Panc1 (cell line): ENCODE measurements at regions not wholly inside any gene's neighbourhood (a gene's known extent, or its start where the extent isn't known, plus 50 kb on each side); places are given as distances from the start of the nearest gene placed in this dataset.
A peak's percentile ranks its signal among the peaks of the same experiment; 100 is the strongest.

Source experiments
- ATAC-seq: fragments of 200-7000 bp; cut with Tn5 transposase; 2 replicates; pipeline ENCODE4 v1.9.1; 2020; ENCODE audit warnings: mild to moderate bottlenecking, moderate library complexity
- BruUV-seq: library from RNA; stranded (reverse); fragments of 400-500 nt; replicated peaks from 2 replicates; lab custom pipeline; 2021; lab: Mats Ljungman, UMichigan
- CTCF ChIA-PET: fragments of 300-600 bp; sonication (Branson Sonifier 250); formaldehyde crosslinking; loops from one replicate; lab custom pipeline; 2022; ENCODE audit warnings: antibody characterized with exemption; lab: Charles Lee
- POLR2A ChIA-PET: fragments of 300-600 bp; sonication (Branson Sonifier 250); formaldehyde crosslinking; loops from one replicate; lab custom pipeline; 2022; ENCODE audit warnings: antibody characterized with exemption; lab: Charles Lee
- DNase-seq: peaks from one replicate; pipeline ENCODE4 v3.0.0-alpha.2; 2010; ENCODE audit warnings: low read depth, low spot score
- H3K27ac ChIP-seq: 2 replicates; pipeline ENCODE4 v1.5.1; 2011; ENCODE audit warnings: mild to moderate bottlenecking, low read length, inconsistent platforms
- H3K27me3 ChIP-seq: fragments of 200-500 bp; sonication (Bioruptor generic); 2 replicates; pipeline ENCODE4 v1.6.0; 2014; ENCODE audit warnings: low read length, inconsistent platforms; ENCODE audit not compliant: control insufficient read depth, insufficient read depth
- H3K36me3 ChIP-seq: fragments of 200-500 bp; sonication (Bioruptor generic); 2 replicates; pipeline ENCODE4 v1.5.1; 2014; ENCODE audit warnings: inconsistent platforms, mild to moderate bottlenecking, low read length, moderate library complexity; ENCODE audit not compliant: control insufficient read depth, insufficient read depth
- H3K4me1 ChIP-seq: 2 replicates; pipeline ENCODE4 v1.5.1; 2011; ENCODE audit warnings: inconsistent platforms, mild to moderate bottlenecking, low read length, moderate library complexity; ENCODE audit not compliant: control insufficient read depth, insufficient read depth
- H3K4me3 ChIP-seq, 2 experiments: 2 replicates each; pipeline ENCODE4 v1.5.1; 2011 to 2012; ENCODE audit warnings: low read depth in 2 of 2, low read length in 2 of 2, mild to moderate bottlenecking in 2 of 2, inconsistent platforms in 1 of 2, moderate library complexity in 1 of 2
- H3K9me3 ChIP-seq: fragments of 200-500 bp; sonication (Bioruptor generic); 2 replicates; pipeline ENCODE4 v1.5.1; 2014; ENCODE audit warnings: low read depth, mild to moderate bottlenecking, inconsistent platforms, low read length, moderate library complexity; ENCODE audit not compliant: control insufficient read depth, insufficient read depth
- POLR2AphosphoS5 ChIP-seq: IDR thresholded peaks from 2 replicates; pipeline ENCODE4 v1.6.1; 2012; ENCODE audit warnings: mild to moderate bottlenecking, low read depth, low read length, moderate library complexity
- SIN3A ChIP-seq: IDR thresholded peaks from 2 replicates; pipeline ENCODE4 v1.6.1; 2012; ENCODE audit warnings: low read depth, mild to moderate bottlenecking, low read length, moderate library complexity, borderline replicate concordance; ENCODE audit not compliant: insufficient read depth
- TCF7L2 ChIP-seq: IDR thresholded peaks from 2 replicates; pipeline ENCODE4 v1.6.1; 2011; ENCODE audit warnings: mild to moderate bottlenecking, low read depth, low read length, inconsistent platforms
- in situ Hi-C: cut with HindIII; loops from 2 replicates; pipeline ENCODE4 v1.10.0; 2016; ENCODE audit warnings: low sequenced_read_pairs, low pct_unique_long_range_greater_than_20kb
- intact Hi-C: fragments of 100-400 bp; cut with micrococcal nuclease; formaldehyde crosslinking; loops from one replicate; pipeline ENCODE4 v1.10.0; 2022; ENCODE audit not compliant: unreplicated experiment
- TF ChIP-seq, protein P1 (sequence below), 2 experiments: IDR thresholded peaks; 2 replicates each; pipeline ENCODE4 v1.6.1; 2011 to 2012; ENCODE audit warnings: low read depth in 2 of 2, control low read depth in 1 of 2, low read length in 1 of 2, mild to moderate bottlenecking in 1 of 2, moderate library complexity in 1 of 2; ENCODE audit not compliant: insufficient read depth in 1 of 2
- TF ChIP-seq, protein P2 (sequence below): fragments of 450-650 bp; IDR thresholded peaks from 2 replicates; pipeline ENCODE4 v1.5.1; 2017; ENCODE audit warnings: mild to moderate bottlenecking

DNA sequence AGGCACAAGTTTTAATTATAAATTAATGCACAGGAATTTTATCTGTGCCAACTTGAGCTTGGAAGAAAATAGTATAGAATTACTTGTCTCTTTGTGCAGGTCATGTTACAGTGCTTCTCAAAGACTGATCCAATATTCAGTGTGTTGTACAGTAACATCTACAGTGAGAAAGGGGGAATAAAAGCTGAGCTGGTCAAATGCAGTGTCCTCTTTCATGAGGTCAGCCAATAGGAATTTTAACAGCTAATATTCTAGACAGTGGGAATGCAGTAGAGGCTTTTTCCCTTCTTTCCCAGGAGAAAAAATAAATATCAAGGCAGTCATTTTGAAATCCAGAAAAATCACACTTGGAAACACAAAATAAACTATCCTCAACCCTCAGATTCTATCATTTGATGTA, 95.7 kb upstream of the ITGA1 start:
- no TSS peak for BruUV-seq
- ATAC-seq (no peak), DNase-seq (no peak)
- ChIA-PET POLR2A (no interaction called here), CTCF (no interaction called here)
- Histone ChIP-seq H3K4me1 (no peaks in the 10 kb centered on the region), H3K27me3 (peaks cover 4% of the 10 kb centered on the region), H3K4me3 (no peak overlapping the region), H3K9me3 (no peaks in the 10 kb centered on the region), H3K27ac (no peak overlapping the region), H3K36me3 (no peaks in the 10 kb centered on the region)
- in situ Hi-C loops (no loop called here), intact Hi-C loops (loop anchor here (10.0 kb wide), 1 partner anchor 213 kb away; no protein-coding TSS in a partner anchor)
- TF ChIP-seq TCF7L2, result no peak
- TF ChIP-seq, protein P1, sequence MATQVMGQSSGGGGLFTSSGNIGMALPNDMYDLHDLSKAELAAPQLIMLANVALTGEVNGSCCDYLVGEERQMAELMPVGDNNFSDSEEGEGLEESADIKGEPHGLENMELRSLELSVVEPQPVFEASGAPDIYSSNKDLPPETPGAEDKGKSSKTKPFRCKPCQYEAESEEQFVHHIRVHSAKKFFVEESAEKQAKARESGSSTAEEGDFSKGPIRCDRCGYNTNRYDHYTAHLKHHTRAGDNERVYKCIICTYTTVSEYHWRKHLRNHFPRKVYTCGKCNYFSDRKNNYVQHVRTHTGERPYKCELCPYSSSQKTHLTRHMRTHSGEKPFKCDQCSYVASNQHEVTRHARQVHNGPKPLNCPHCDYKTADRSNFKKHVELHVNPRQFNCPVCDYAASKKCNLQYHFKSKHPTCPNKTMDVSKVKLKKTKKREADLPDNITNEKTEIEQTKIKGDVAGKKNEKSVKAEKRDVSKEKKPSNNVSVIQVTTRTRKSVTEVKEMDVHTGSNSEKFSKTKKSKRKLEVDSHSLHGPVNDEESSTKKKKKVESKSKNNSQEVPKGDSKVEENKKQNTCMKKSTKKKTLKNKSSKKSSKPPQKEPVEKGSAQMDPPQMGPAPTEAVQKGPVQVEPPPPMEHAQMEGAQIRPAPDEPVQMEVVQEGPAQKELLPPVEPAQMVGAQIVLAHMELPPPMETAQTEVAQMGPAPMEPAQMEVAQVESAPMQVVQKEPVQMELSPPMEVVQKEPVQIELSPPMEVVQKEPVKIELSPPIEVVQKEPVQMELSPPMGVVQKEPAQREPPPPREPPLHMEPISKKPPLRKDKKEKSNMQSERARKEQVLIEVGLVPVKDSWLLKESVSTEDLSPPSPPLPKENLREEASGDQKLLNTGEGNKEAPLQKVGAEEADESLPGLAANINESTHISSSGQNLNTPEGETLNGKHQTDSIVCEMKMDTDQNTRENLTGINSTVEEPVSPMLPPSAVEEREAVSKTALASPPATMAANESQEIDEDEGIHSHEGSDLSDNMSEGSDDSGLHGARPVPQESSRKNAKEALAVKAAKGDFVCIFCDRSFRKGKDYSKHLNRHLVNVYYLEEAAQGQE (IDR thresholded peaks at IDR 0.05; ENCODE audit: insufficient read depth in 1 of 2, low read depth in 2 of 2, low read length in 1 of 2), result no peak
- no peak for TF ChIP-seq SIN3A
- TF ChIP-seq, protein P2, sequence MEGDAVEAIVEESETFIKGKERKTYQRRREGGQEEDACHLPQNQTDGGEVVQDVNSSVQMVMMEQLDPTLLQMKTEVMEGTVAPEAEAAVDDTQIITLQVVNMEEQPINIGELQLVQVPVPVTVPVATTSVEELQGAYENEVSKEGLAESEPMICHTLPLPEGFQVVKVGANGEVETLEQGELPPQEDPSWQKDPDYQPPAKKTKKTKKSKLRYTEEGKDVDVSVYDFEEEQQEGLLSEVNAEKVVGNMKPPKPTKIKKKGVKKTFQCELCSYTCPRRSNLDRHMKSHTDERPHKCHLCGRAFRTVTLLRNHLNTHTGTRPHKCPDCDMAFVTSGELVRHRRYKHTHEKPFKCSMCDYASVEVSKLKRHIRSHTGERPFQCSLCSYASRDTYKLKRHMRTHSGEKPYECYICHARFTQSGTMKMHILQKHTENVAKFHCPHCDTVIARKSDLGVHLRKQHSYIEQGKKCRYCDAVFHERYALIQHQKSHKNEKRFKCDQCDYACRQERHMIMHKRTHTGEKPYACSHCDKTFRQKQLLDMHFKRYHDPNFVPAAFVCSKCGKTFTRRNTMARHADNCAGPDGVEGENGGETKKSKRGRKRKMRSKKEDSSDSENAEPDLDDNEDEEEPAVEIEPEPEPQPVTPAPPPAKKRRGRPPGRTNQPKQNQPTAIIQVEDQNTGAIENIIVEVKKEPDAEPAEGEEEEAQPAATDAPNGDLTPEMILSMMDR, result no peak
- TF ChIP-seq POLR2AphosphoS5, result no peak

DNA sequence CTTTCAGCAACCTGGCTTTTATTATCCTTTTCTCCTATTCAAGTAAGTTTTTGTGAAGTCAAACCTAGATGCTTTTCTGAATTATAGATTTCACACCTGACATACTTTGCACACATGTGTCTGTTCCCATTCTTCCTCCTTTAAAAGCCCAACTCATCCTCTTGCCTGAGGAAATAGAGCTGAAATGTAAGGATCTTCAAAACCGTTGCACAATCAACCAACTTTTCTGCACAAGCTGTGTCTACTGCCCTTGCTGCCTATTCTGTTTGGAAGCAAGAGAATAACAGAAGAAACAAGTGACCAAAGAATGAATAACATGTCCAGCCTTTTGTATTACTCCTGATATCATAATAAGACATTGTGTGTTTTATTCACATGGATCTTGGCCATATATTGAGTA, 95.1 kb upstream of the ITGA1 start:
- BruUV-seq, result no TSS peak
- in situ Hi-C loops (no loop called here), intact Hi-C loops (loop anchor here (10.0 kb wide), 1 partner anchor 212 kb away; no protein-coding TSS in a partner anchor)
- no peaks in the 10 kb centered on the region for H3K36me3 ChIP-seq
- no peaks in the 10 kb centered on the region for H3K9me3 ChIP-seq
- H3K4me1 ChIP-seq, result no peaks in the 10 kb centered on the region
- ChIA-PET CTCF (interaction anchor here (0.6 to 0.9 kb wide), 3 partner anchors 223 to 1754 kb away, joined by 3 to 4 read pairs (median 3); no protein-coding TSS in a partner anchor), POLR2A (no interaction called here)
- DNase-seq, result no peak
- no peak overlapping the region for H3K4me3 ChIP-seq
- ATAC-seq, result no peak
- no peak overlapping the region for H3K27ac ChIP-seq
- TF ChIP-seq POLR2AphosphoS5 (no peak), SIN3A (no peak), TCF7L2 (no peak)
- H3K27me3 ChIP-seq, result peaks cover 4% of the 10 kb centered on the region

DNA sequence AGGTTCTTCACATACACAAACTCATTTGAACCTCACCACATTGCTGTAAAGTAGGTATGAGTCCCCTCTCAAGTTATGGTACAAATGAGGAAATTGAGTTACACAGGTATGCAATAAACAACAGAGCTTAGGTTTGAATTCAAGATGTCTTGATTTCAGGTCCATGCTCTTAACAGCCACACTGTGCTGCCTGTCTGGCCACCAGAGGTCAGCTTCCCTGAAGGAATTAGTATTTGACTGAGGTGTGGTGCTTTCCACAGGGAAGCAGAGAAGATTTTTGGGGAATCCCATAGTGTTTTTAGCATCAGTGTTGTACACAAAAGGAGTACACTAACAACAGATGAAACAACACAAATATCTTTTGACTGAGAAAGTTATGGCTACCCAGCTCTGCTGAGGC, 94.4 kb upstream of the ITGA1 start:
- Histone ChIP-seq H3K27ac (no peak overlapping the region), H3K4me1 (no peaks in the 10 kb centered on the region), H3K36me3 (no peaks in the 10 kb centered on the region), H3K9me3 (no peaks in the 10 kb centered on the region), H3K27me3 (peaks cover 4% of the 10 kb centered on the region), H3K4me3 (no peak overlapping the region)
- no peak for DNase-seq
- no peak for ATAC-seq
- ChIA-PET CTCF (interaction anchor here (0.6 to 0.9 kb wide), 3 partner anchors 222 to 1755 kb away, joined by 3 to 4 read pairs (median 3); no protein-coding TSS in a partner anchor), POLR2A (no interaction called here)
- intact Hi-C loops (loop anchor here (10.0 kb wide), 1 partner anchor 212 kb away; no protein-coding TSS in a partner anchor), in situ Hi-C loops (no loop called here)
- no peak for TF ChIP-seq POLR2AphosphoS5
- TF ChIP-seq TCF7L2, result no peak
- TF ChIP-seq, protein P1 (IDR thresholded peaks at IDR 0.05; ENCODE audit: insufficient read depth in 1 of 2, low read depth in 2 of 2, low read length in 1 of 2), result no peak
- TF ChIP-seq, protein P2, result peak; percentile 52
- no peak for TF ChIP-seq SIN3A
- BruUV-seq, result no TSS peak
